ENCODE measurements at regions not wholly inside any gene's neighbourhood (a gene's known extent, or its start where the extent isn't known, plus 50 kb on each side); places are given as distances from the start of the nearest gene placed in this dataset.

DNA sequence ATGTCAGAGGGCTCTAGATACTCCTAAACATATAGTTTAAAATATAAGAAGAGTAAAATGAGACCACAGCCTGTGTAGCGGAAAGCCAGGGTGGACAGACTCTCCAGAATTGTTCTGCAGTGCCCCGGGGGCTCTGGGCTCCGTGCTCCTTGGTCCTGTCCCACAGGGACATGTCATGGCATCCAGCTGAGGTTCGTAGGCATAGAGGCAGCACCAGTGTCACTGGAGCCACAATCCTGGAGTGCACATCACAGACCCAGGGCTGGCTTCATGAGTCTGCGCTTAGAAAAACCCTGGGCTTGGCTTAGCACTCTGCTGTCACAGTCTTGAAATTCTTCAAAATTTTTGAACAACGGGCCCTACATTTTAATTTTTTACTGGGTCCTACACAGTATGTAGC, 280.4 kb upstream of the ZNF32 start:
- H3K79me2 ChIP-seq (ENCODE audit: insufficient read depth) = no peaks in the 10 kb centered on the region
- no peaks in the 10 kb centered on the region for H4K20me1 ChIP-seq (ENCODE audit: insufficient read depth)
- DNase-seq = no peak
- no peaks in the 10 kb centered on the region for H3K27me3 ChIP-seq (ENCODE audit: insufficient read depth)
- no peak overlapping the region for H2AFZ ChIP-seq (ENCODE audit: low read depth)
- peaks cover 5% of the 10 kb centered on the region for H3F3A ChIP-seq (replicated peaks; ENCODE audit: insufficient read depth)
- no peaks in the 10 kb centered on the region for H3K4me1 ChIP-seq (ENCODE audit: control insufficient read depth in 1 of 2, insufficient read depth in 2 of 2, low read depth in 1 of 2, low read length in 1 of 2)
- H3K4me2 ChIP-seq = no peak overlapping the region
- no peak overlapping the region for H3K9ac ChIP-seq
- no peak for TF ChIP-seq EZH2phosphoT487 (IDR thresholded peaks at IDR 0.05; ENCODE audit: borderline replicate concordance, low read depth)
- TF ChIP-seq, protein P1, sequence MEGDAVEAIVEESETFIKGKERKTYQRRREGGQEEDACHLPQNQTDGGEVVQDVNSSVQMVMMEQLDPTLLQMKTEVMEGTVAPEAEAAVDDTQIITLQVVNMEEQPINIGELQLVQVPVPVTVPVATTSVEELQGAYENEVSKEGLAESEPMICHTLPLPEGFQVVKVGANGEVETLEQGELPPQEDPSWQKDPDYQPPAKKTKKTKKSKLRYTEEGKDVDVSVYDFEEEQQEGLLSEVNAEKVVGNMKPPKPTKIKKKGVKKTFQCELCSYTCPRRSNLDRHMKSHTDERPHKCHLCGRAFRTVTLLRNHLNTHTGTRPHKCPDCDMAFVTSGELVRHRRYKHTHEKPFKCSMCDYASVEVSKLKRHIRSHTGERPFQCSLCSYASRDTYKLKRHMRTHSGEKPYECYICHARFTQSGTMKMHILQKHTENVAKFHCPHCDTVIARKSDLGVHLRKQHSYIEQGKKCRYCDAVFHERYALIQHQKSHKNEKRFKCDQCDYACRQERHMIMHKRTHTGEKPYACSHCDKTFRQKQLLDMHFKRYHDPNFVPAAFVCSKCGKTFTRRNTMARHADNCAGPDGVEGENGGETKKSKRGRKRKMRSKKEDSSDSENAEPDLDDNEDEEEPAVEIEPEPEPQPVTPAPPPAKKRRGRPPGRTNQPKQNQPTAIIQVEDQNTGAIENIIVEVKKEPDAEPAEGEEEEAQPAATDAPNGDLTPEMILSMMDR (IDR thresholded peaks at IDR 0.05) = no peak
- no peak for TF ChIP-seq TCF12 (IDR thresholded peaks at IDR 0.05)
- no peak for TF ChIP-seq POLR2AphosphoS5 (IDR thresholded peaks at IDR 0.05; ENCODE audit: low read depth, low read length)
- TF ChIP-seq GABPA (IDR thresholded peaks at IDR 0.05; ENCODE audit: low read depth) = no peak
- no peak for TF ChIP-seq TEAD4 (IDR thresholded peaks at IDR 0.05; ENCODE audit: borderline replicate concordance, insufficient read depth)
- no peak for TF ChIP-seq RFX5 (IDR thresholded peaks at IDR 0.05; ENCODE audit: low read length)
- TF ChIP-seq, protein P2, sequence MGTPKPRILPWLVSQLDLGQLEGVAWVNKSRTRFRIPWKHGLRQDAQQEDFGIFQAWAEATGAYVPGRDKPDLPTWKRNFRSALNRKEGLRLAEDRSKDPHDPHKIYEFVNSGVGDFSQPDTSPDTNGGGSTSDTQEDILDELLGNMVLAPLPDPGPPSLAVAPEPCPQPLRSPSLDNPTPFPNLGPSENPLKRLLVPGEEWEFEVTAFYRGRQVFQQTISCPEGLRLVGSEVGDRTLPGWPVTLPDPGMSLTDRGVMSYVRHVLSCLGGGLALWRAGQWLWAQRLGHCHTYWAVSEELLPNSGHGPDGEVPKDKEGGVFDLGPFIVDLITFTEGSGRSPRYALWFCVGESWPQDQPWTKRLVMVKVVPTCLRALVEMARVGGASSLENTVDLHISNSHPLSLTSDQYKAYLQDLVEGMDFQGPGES (IDR thresholded peaks at IDR 0.05; ENCODE audit: low read depth, low read length) = no peak
- TF ChIP-seq NFIC (IDR thresholded peaks at IDR 0.05; ENCODE audit: borderline replicate concordance) = no peak
- TF ChIP-seq SMC3 (IDR thresholded peaks at IDR 0.05; ENCODE audit: low read depth, low read length) = no peak
- TF ChIP-seq, protein P3, sequence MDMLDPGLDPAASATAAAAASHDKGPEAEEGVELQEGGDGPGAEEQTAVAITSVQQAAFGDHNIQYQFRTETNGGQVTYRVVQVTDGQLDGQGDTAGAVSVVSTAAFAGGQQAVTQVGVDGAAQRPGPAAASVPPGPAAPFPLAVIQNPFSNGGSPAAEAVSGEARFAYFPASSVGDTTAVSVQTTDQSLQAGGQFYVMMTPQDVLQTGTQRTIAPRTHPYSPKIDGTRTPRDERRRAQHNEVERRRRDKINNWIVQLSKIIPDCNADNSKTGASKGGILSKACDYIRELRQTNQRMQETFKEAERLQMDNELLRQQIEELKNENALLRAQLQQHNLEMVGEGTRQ (IDR thresholded peaks at IDR 0.05; ENCODE audit: borderline replicate concordance, low read depth, low read length) = no peak
- no peak for TF ChIP-seq RXRA (IDR thresholded peaks at IDR 0.05; ENCODE audit: borderline replicate concordance, low read depth)
- no peak for TF ChIP-seq FOXJ3 (CRISPR knock-in tag; IDR thresholded peaks at IDR 0.05)
- TF ChIP-seq JUND (IDR thresholded peaks at IDR 0.05) = no peak
- no peak for TF ChIP-seq YY1 (IDR thresholded peaks at IDR 0.05; ENCODE audit: low read depth)
- TF ChIP-seq, protein P4, sequence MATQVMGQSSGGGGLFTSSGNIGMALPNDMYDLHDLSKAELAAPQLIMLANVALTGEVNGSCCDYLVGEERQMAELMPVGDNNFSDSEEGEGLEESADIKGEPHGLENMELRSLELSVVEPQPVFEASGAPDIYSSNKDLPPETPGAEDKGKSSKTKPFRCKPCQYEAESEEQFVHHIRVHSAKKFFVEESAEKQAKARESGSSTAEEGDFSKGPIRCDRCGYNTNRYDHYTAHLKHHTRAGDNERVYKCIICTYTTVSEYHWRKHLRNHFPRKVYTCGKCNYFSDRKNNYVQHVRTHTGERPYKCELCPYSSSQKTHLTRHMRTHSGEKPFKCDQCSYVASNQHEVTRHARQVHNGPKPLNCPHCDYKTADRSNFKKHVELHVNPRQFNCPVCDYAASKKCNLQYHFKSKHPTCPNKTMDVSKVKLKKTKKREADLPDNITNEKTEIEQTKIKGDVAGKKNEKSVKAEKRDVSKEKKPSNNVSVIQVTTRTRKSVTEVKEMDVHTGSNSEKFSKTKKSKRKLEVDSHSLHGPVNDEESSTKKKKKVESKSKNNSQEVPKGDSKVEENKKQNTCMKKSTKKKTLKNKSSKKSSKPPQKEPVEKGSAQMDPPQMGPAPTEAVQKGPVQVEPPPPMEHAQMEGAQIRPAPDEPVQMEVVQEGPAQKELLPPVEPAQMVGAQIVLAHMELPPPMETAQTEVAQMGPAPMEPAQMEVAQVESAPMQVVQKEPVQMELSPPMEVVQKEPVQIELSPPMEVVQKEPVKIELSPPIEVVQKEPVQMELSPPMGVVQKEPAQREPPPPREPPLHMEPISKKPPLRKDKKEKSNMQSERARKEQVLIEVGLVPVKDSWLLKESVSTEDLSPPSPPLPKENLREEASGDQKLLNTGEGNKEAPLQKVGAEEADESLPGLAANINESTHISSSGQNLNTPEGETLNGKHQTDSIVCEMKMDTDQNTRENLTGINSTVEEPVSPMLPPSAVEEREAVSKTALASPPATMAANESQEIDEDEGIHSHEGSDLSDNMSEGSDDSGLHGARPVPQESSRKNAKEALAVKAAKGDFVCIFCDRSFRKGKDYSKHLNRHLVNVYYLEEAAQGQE (IDR thresholded peaks at IDR 0.05; ENCODE audit: low read depth, low read length) = no peak
- TF ChIP-seq, protein P5, sequence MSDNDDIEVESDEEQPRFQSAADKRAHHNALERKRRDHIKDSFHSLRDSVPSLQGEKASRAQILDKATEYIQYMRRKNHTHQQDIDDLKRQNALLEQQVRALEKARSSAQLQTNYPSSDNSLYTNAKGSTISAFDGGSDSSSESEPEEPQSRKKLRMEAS (IDR thresholded peaks at IDR 0.05; ENCODE audit: low read depth) = no peak
- TF ChIP-seq, protein P6, sequence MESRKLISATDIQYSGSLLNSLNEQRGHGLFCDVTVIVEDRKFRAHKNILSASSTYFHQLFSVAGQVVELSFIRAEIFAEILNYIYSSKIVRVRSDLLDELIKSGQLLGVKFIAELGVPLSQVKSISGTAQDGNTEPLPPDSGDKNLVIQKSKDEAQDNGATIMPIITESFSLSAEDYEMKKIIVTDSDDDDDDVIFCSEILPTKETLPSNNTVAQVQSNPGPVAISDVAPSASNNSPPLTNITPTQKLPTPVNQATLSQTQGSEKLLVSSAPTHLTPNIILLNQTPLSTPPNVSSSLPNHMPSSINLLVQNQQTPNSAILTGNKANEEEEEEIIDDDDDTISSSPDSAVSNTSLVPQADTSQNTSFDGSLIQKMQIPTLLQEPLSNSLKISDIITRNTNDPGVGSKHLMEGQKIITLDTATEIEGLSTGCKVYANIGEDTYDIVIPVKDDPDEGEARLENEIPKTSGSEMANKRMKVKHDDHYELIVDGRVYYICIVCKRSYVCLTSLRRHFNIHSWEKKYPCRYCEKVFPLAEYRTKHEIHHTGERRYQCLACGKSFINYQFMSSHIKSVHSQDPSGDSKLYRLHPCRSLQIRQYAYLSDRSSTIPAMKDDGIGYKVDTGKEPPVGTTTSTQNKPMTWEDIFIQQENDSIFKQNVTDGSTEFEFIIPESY (IDR thresholded peaks at IDR 0.05; ENCODE audit: borderline replicate concordance, low read depth) = no peak
- no peaks in the 10 kb centered on the region for H3K36me3 ChIP-seq (replicated peaks in 1 of 2; ENCODE audit: control insufficient read depth in 1 of 2, insufficient read depth in 2 of 2, low read length in 1 of 2)
- no peak overlapping the region; a peak in 1 of 4 replicates for H3K27ac ChIP-seq (ENCODE audit: low read depth in 2 of 2, low read length in 1 of 2)
- POLR2A ChIA-PET = no interaction called here
- H3K9me3 ChIP-seq = 0 out of 2 replicates have a peak, but pooled peaks cover 1% of the 10 kb centered on the region
- H3K9me2 ChIP-seq = no peaks in the 10 kb centered on the region
- H3K4me3 ChIP-seq (ENCODE audit: low read depth in 2 of 2, low read length in 1 of 2) = no peak overlapping the region
- WGBS (ENCODE audit: low lambda C conversion rate) = 70% methylated on average over 5 of the region's 6 CpGs
- CTCF ChIA-PET = interaction anchor here (1.5 kb wide), 1 partner anchor 11 kb away, joined by 3 read pairs; no protein-coding TSS in a partner anchor
